ENCODE measurements at regions not wholly inside any gene's neighbourhood (a gene's known extent, or its start where the extent isn't known, plus 50 kb on each side); places are given as distances from the start of the nearest gene placed in this dataset.

- DNase-seq (ENCODE audit: low spot score) = no peak
These were observed 246.6 kb upstream of the RTL1 start for GRCh38 chr14:101150039-101150610.

- no peak for DNase-seq (ENCODE audit: low spot score)
These were observed 247.9 kb upstream of the RTL1 start for GRCh38 chr14:101151226-101151926.

GRCh38 chr14:101151927-101152305 lies 248.4 kb upstream of the RTL1 start:
- DNase-seq (ENCODE audit: low spot score) = no peak

GRCh38 chr14:101152855-101153254 lies 249.3 kb upstream of the RTL1 start:
- DNase-seq (ENCODE audit: low spot score) = no peak

GRCh38 chr14:101153691-101154090 lies 250.2 kb upstream of the RTL1 start:
- no peak for DNase-seq (ENCODE audit: low spot score)

- DNase-seq (ENCODE audit: low spot score) = no peak
These were observed 252.1 kb upstream of the RTL1 start for GRCh38 chr14:101155575-101155974.

- DNase-seq (ENCODE audit: low spot score) = no peak
These were observed 263.9 kb upstream of the RTL1 start for GRCh38 chr14:101167428-101167827.

GRCh38 chr14:101169267-101169666 lies 265.7 kb upstream of the RTL1 start:
- DNase-seq (ENCODE audit: low spot score) = no peak

GRCh38 chr14:101171650-101172049 lies 268.1 kb upstream of the RTL1 start:
- DNase-seq (ENCODE audit: low spot score) = no peak

GRCh38 chr14:101173698-101174521 lies 270.4 kb upstream of the RTL1 start:
- DNase-seq (ENCODE audit: low spot score) = no peak

- DNase-seq (ENCODE audit: low spot score) = no peak
These were observed 271.0 kb upstream of the RTL1 start for GRCh38 chr14:101174522-101174838.

- DNase-seq (ENCODE audit: low spot score) = no peak
These were observed 271.6 kb upstream of the RTL1 start for GRCh38 chr14:101174980-101175606.

GRCh38 chr14:101175731-101176534 lies 272.4 kb upstream of the RTL1 start:
- DNase-seq (ENCODE audit: low spot score) = no peak

- DNase-seq (ENCODE audit: low spot score) = no peak
These were observed 273.1 kb upstream of the RTL1 start for GRCh38 chr14:101176535-101177205.

GRCh38 chr14:101177301-101177971 lies 273.9 kb upstream of the RTL1 start:
- no peak for DNase-seq (ENCODE audit: low spot score)

GRCh38 chr14:101178184-101179072 lies 274.9 kb upstream of the RTL1 start:
- no peak for DNase-seq (ENCODE audit: low spot score)

GRCh38 chr14:101179691-101180211 lies 276.2 kb upstream of the RTL1 start:
- DNase-seq (ENCODE audit: low spot score) = no peak

GRCh38 chr14:101181446-101182313 lies 278.2 kb upstream of the RTL1 start:
- DNase-seq (ENCODE audit: low spot score) = no peak

GRCh38 chr14:101182476-101182875 lies 279.0 kb upstream of the RTL1 start:
- DNase-seq (ENCODE audit: low spot score) = no peak
